Endodermal cell (in vitro differentiated cells): ENCODE measurements at regions not wholly inside any gene's neighbourhood (a gene's known extent, or its start where the extent isn't known, plus 50 kb on each side); places are given as distances from the start of the nearest gene placed in this dataset.

Source experiments
- DNase-seq: peaks from one replicate; pipeline ENCODE4 v3.0.0-alpha.2; 2017
- H3K27ac ChIP-seq: 2 replicates; pipeline ENCODE4 v1.5.1; 2013; ENCODE audit warnings: mild to moderate bottlenecking, low read depth, low read length, moderate library complexity
- H3K27me3 ChIP-seq: 2 replicates; pipeline ENCODE4 v1.6.1; 2013; ENCODE audit warnings: mild to moderate bottlenecking, low read length, moderate library complexity; ENCODE audit not compliant: insufficient read depth, control insufficient read depth, poor library complexity, severe bottlenecking
- H3K36me3 ChIP-seq: 2 replicates; pipeline ENCODE4 v1.7.0; 2013; ENCODE audit warnings: mild to moderate bottlenecking, low read length, moderate library complexity; ENCODE audit not compliant: control insufficient read depth, insufficient read depth
- H3K4me1 ChIP-seq: one replicate; pipeline ENCODE4 v1.7.0; 2013; ENCODE audit warnings: low read length; ENCODE audit not compliant: control insufficient read depth, insufficient read depth
- H3K4me3 ChIP-seq: 2 replicates; pipeline ENCODE4 v1.5.1; 2013; ENCODE audit warnings: mild to moderate bottlenecking, low read length, moderate library complexity
- H3K9ac ChIP-seq: 2 replicates; pipeline ENCODE4 v1.6.1; 2013; ENCODE audit warnings: mild to moderate bottlenecking, low read length, moderate library complexity; ENCODE audit not compliant: poor library complexity, severe bottlenecking; ENCODE audit errors: extremely low read depth
- H3K9me3 ChIP-seq: 2 replicates; pipeline ENCODE4 v1.6.1; 2013; ENCODE audit warnings: mild to moderate bottlenecking, low read length, moderate library complexity; ENCODE audit not compliant: control insufficient read depth
- H3K27ac Mint-ChIP-seq: 2 replicates; pipeline ENCODE4 v1.8.0; 2020; ENCODE audit warnings: mixed read lengths
- H3K27me3 Mint-ChIP-seq: 2 replicates; pipeline ENCODE4 v1.8.0; 2021; ENCODE audit warnings: mild to moderate bottlenecking, mixed read lengths; ENCODE audit not compliant: insufficient read depth
- H3K36me3 Mint-ChIP-seq: 2 replicates; pipeline ENCODE4 v1.8.0; 2020; ENCODE audit warnings: low read depth, mixed read lengths
- H3K4me1 Mint-ChIP-seq: 2 replicates; pipeline ENCODE4 v1.8.0; 2020; ENCODE audit warnings: mixed read lengths
- H3K4me3 Mint-ChIP-seq: 2 replicates; pipeline ENCODE4 v1.8.0; 2020; ENCODE audit warnings: mild to moderate bottlenecking, moderate library complexity, mixed read lengths
- H3K9me3 Mint-ChIP-seq: 2 replicates; pipeline ENCODE4 v1.8.0; 2020; ENCODE audit warnings: mild to moderate bottlenecking, mixed read lengths
- CTCF ChIP-seq: fragments of 200-600 bp; sonication (generic); conservative IDR thresholded peaks from 2 replicates; pipeline ENCODE4 v1.5.0; 2021; ENCODE audit warnings: antibody characterized with exemption, mild to moderate bottlenecking
- WGBS, 2 experiments: methylation state at CpG; one replicate each; pipeline versions ENCODE4 v1.1.5 to v1.1.7; 2013; ENCODE audit warnings: missing lambda C conversion rate in 2 of 2, mixed read lengths in 1 of 2; ENCODE audit not compliant: insufficient coverage in 1 of 2, insufficient read length in 1 of 2; 5-methylcytosine and 5-hydroxymethylcytosine counted together

- no peak for TF ChIP-seq CTCF
- Histone ChIP-seq H3K36me3 (no peaks in the 10 kb centered on the region), H3K4me1 (no peaks in the 10 kb centered on the region), H3K27me3 (no peaks in the 10 kb centered on the region), H3K9me3 (no peaks in the 10 kb centered on the region), H3K4me3 (no peak overlapping the region), H3K27ac (no peak overlapping the region), H3K9ac (no peak overlapping the region)
- Mint-ChIP-seq H3K27me3 (peaks cover 3% of the 10 kb centered on the region), H3K4me1 (no peaks in the 10 kb centered on the region), H3K27ac (no peak overlapping the region), H3K4me3 (no peak overlapping the region), H3K36me3 (no peaks in the 10 kb centered on the region), H3K9me3 (no peaks in the 10 kb centered on the region)
- no peak for DNase-seq
- 90 to 100% methylated on average over 1 of the region's 1 CpG for WGBS, 2 experiments
Measured at GRCh38 chr7:68492359-68492690, 1106.0 kb upstream of the AUTS2 start.

DNA sequence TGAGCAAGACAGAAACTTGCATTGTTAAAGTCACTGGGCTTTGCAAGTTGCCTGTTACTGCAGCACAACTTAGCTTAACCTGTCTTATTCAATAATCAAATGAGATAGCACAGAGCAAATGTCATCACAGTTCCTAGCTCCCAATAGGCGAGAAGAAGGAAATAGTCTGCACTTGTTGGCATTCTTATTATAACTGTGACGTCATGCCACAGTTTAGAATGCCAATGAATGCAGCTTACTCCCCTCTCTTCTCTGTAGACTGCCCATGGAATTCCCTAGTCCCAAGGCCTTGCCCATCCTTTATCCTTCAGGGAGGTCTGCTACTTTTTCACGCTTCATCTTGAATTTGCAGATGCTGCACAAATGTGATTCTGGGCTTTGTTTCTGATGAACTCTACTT, 1094.9 kb upstream of the AUTS2 start:
- TF ChIP-seq CTCF, result no peak
- DNase-seq, result no peak
- Mint-ChIP-seq H3K27me3 (no peaks in the 10 kb centered on the region), H3K4me3 (no peak overlapping the region), H3K27ac (no peak overlapping the region), H3K36me3 (no peaks in the 10 kb centered on the region), H3K9me3 (peaks cover 13% of the 10 kb centered on the region), H3K4me1 (peaks cover 15% of the 10 kb centered on the region)
- H3K9me3 ChIP-seq, result peaks cover 23% of the 10 kb centered on the region
- no peak overlapping the region for H3K4me3 ChIP-seq
- H3K36me3 ChIP-seq, result no peaks in the 10 kb centered on the region
- H3K4me1 ChIP-seq, result no peaks in the 10 kb centered on the region
- no peaks in the 10 kb centered on the region for H3K27me3 ChIP-seq
- 89 to 98% methylated on average over 1 to 3 of the region's 3 CpGs for WGBS, 2 experiments
- H3K9ac ChIP-seq, result no peak overlapping the region
- no peak overlapping the region for H3K27ac ChIP-seq

DNA sequence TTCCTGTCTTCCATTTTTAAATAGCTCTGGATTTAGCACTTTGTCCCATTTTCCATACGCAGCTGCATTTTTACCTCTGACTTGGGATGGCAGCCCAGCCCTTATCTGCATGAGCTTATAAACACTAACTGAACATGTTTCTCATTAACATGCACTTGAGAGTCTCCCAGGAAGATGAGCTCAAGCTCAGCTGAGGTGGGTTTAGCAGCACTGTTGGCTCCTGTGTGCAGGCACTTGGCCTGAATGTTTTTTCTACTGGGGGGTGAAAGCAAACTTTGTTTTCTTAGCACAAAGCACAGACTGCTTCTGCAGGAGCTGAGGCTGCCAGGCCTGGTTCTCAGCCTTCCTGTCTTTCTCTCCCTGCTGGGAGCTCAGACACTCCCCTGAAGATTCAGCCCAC, 1093.6 kb upstream of the AUTS2 start:
- Mint-ChIP-seq H3K27ac (no peak overlapping the region), H3K27me3 (no peaks in the 10 kb centered on the region), H3K4me1 (peaks cover 15% of the 10 kb centered on the region), H3K9me3 (peaks cover 17% of the 10 kb centered on the region), H3K4me3 (no peak overlapping the region), H3K36me3 (no peaks in the 10 kb centered on the region)
- H3K4me1 ChIP-seq, result no peaks in the 10 kb centered on the region
- TF ChIP-seq CTCF, result no peak
- no peaks in the 10 kb centered on the region for H3K36me3 ChIP-seq
- peak; percentile 58 for DNase-seq
- H3K9ac ChIP-seq, result no peak overlapping the region
- WGBS, 2 experiments, result 94 to 100% methylated on average over 1 of the region's 1 CpG
- no peak overlapping the region for H3K4me3 ChIP-seq
- H3K27ac ChIP-seq, result no peak overlapping the region
- peaks cover 30% of the 10 kb centered on the region for H3K9me3 ChIP-seq
- no peaks in the 10 kb centered on the region for H3K27me3 ChIP-seq
